NCI-H524 (cell line): ENCODE measurements at regions not wholly inside any gene's neighbourhood (a gene's known extent, or its start where the extent isn't known, plus 50 kb on each side); places are given as distances from the start of the nearest gene placed in this dataset.

Source experiments
- DNase-seq, 2 experiments: peaks; one replicate each; lab custom pipeline; 2025; lab: John Stamatoyannopoulos, UW

GRCh38 chr3:64464955-64465354 is 222.8 kb downstream of the ADAMTS9 start:
- DNase-seq: no peak

DNA sequence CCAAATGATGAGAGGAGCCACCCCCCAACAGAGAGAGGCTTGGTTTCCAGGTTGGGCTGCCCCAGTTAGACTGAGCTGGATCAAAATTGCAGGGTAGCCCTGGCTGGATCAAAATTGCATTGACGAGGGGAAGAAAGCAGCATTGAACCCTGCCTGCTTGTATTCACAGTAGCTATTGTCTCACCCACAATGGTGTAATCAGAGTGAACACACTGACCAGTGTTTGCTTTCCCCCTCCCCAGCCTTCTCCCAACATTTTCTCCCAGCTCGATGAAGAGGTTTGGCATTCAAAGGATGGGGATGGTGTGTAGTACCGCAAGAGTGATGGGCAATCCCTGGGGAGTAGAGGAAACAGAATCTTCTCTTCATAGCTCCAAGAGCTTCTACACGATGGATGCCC is 223.8 kb downstream of the ADAMTS9 start:
- no peak for DNase-seq

GRCh38 chr3:64462203-64462602 is 225.6 kb downstream of the ADAMTS9 start:
- no peak for DNase-seq

GRCh38 chr3:64460877-64461276 is 226.9 kb downstream of the ADAMTS9 start:
- no peak for DNase-seq

DNA sequence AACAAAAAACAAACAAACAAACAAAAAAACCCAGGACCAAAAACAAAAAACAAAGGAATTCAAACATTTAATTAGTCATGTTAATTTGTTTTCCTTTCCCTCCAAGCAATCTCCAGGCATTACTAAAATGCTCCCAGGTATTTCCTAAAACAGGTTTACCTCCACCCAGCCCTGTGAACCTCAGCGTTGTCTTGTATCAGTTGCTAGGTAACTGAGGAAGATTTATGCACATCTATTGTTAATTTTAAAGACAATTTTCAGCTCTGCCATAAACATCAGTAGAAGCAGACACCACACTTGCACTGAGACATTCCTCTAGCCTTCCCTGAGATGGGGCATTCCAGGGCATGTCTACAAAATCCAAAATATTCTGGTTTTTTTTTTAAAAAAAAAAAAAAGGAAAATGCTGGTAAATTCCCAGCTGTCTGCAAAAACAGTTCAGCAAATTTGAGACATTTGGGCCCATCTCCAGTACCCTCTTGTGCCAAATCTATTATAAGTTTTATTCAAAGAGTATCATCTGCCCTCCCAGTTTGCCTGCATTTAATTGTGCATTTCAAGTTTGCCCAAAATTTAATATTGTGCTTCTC is 227.6 kb downstream of the ADAMTS9 start:
- DNase-seq: no peak

DNA sequence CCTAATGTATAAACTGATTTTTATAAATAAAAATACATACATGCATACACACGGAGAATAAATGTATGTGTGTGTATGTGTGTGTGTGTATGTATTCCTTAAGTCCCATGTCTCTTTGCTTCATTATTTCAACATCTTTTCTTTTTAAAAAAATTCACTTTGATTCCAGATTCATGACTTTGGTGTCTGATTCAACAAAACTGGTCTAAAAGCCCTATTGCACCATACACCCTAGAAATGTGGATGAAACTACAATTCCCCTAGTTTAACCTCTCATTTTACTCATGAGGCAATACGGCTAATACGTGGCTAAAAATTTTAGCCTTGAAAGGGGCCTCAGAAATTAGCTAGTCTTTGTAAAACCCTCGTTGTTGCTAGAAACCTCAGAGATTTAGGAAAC is 228.1 kb downstream of the ADAMTS9 start:
- DNase-seq: no peak

DNA sequence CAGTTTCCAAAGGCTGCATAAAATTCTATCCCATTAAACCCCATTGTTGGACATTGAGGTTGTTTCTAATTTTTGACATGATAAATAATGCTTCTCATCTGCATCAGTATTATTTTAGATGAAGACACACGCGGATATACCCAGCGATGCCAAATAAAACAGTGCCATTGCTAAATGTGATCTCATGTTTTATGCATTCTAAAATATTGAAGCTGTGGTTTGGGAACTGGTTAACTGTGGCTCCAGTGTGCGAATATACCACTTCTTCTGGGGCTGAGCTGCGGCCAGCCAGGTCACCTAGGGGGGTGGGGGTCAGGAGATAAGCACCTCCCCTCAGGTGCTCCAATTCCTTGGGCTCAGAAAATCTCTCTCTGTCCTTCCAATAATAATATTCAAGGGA is 230.0 kb downstream of the ADAMTS9 start:
- DNase-seq: no peak

DNA sequence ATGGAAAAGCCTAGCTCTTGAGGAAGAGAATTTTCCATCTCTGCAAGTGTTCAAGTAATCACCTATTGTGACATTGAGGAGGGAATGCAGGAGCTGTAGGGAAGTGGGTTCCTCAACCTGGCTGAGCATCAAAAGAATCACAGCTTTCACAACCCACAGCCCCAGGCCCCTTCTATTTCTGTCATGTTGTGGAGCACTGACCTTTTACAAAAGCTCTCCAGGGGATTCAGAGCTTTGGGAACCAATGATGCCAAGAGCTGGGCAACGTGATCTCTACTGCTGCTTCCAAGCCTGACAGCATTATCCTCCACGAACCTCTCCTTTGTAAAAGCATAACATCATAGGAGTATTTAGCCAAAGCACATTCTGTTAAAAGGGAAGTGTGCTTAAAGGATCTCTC is 231.1 kb downstream of the ADAMTS9 start:
- no peak for DNase-seq

DNA sequence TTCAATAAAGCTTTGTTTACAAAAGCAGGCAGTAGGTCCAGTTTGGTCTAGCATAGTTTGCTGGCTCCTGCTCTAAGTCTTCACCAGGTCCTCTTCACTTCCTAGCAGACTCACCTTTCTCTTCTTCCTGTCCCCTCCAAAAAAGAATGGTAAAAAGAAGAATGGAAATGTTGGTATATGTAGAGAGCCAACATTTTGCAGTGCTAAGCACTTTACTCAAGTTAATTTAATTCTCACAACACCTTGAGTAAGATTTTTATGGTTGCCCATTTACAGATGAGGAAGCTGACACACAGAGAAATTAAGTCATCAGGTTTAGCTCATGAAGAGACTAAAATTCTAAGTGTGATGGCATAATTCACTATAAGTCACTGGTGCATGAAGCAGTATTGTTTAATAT is 230.1 kb upstream of the PRICKLE2 start:
- no peak for DNase-seq

GRCh38 chr3:64454768-64455167 is 229.5 kb upstream of the PRICKLE2 start:
- no peak for DNase-seq

GRCh38 chr3:64454179-64454578 is 228.9 kb upstream of the PRICKLE2 start:
- DNase-seq: no peak

DNA sequence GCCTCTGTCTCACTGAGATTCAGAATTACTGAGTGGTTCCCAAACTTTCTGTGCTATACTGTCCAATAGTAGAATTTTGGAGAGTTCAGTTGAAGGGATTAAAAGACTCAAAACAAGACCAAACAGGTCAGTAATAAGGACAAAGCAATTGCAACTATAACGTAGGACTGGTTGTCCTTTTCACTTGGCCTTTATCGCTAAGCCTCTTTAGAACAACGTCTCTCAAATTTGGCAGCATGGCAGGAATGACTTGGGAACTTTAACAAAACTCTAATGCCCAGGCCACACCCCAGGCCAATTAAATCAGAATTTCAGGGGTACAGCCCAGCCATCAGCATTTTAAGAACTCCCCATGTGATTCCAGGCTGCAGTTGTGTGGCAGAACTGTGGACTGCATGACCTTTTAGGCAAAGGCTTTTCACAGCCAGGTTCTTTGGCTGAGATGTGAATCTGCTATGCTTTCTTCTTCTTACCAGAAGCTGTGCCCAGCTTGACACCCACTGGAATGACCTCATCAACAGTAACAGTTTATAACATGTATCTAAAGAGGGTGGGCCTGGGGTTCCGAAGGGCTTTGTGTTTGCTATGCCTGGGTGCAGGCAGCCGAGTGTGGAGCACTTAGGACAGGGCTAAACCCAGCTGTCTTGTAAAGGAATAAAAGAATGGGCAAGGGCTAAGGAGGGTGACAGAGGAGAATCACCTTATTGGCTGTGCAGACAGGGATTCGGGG is 226.2 kb upstream of the PRICKLE2 start:
- DNase-seq: no peak

DNA sequence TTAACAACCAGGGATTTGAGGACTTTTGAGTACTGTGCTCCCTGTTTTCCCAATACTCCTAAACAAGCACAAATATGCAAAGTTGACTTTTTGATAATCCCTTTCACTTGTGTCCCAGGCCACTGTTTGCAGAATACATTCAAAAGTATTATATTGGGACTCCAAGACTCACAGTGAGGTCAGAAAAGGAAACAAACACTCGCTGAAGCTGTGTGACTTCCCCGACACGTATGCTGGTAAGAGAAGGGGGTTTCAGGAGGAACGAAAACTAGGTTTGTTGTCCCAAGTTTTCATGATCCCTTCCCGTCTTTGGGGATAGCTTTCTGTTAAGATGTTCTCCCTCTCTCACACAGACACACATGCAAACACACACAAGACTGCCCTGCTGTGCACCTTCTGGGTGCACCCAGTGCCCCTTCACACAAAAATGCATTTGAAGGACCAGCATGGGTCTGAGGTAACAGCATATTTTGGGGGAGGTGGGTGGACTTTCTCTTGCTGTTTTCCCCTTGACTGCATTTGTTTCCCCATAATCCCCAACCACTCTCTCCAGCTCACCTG is 225.2 kb upstream of the PRICKLE2 start:
- DNase-seq: no peak

GRCh38 chr3:64449026-64449425 is 223.8 kb upstream of the PRICKLE2 start:
- no peak for DNase-seq

DNA sequence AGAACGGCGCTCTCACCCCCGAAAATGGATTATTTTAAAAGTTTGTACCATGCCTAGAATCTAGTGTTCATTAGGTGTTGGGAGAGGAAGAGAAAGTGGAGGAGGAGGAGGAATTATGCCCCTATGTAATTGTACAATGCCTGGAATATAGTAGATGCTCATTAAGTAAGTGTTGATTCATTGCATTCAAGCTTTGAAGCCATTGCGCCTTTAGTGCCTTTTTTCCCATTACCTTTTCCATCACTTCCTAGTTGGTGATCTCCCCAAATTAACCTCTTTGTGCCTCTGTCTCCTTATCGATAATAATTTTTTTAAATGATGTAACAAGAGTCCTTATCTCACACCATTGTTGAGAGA is 220.7 kb upstream of the PRICKLE2 start:
- no peak for DNase-seq

GRCh38 chr3:64445109-64445943 is 220.1 kb upstream of the PRICKLE2 start:
- DNase-seq: peak in 1 of 2 experiments; percentile 9

DNA sequence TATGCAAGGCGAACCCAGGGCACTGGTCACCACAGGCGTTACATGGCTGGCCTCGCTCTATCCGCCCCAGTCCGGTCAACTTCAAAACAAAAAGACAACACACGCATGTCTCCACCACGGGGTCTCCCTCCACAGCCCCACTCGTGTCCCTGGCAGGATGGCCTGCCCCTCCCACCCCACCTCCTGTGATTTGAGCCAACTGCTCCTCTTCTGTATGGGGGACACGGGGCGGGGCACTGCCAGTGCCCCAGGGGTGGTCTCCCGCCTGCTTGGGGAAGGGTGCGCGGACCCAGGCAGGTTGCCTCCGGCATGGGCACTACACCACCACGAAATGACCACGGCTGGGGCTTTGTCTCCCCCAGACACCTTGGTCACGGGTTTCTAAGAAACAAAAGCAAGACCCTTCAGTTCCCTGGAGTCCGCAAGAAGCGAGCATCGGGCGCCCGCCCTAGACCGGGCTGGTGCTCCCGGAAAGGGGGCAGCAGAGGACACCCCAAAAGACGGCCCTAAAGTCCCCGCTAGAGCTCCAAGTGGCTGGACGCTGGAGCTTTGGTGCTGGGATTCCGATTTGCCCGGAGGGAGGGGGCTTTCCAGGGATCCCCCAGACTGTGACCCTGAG is 219.3 kb upstream of the PRICKLE2 start:
- DNase-seq: no peak

DNA sequence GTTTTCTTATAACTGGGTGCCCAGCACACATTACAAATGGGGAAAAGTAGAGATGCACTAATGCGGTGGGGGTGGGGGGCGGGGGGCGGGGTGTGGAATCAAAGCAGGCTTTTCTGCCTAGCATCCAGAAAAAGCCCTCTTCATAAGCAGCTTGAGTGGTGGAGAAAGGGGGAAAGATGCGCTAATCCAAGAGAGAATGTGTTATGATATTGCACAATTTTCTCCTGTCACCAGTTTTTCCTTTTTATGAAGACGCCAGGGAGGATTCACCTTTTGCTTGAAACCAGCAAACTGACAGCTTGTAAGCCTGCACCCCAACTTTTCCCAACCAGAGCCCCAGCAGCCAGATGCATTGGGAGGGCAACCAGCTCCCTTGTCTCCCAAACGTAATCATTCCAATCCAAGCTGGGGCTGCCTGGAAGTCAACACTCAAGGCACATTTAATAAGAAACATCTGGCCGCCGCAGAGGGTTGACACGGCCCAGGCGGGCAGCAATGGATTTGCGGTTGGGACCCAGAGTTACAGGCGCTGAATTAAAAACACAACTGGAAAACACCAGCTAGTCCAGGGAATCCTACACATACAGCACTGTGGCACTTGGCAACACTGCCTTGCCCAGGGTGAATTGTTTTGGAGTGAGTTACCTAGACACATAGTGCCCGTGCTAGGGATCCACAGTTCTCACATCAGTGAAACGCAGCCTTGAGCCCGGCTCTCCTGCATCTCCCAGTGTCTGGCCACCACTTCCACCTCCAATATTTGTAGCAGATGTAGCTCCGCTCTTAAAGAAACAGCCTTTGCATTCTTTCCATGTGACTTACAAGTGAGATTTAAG is 218.5 kb upstream of the PRICKLE2 start:
- DNase-seq: peak; percentile 14 to 47

DNA sequence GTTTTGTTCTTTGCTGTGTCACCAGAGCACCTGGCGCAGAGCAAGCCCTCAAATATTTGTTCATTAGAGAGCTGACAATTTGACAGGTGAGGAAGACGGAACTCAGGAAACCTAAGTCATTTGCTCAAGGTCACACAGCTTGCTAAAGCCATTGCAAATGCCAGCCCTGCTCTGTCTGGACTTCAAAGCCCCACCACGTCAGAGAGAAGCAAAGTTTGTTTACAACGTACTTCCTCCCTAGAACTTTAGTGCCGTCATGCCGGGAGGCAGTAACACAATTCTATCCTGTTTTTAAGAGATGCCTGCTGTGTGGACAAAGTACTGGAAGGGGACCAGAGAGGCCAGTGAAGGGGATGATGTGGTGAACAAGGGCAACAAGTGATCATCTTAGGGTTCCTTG is 216.6 kb upstream of the PRICKLE2 start:
- no peak for DNase-seq

- DNase-seq: peak in 1 of 2 experiments; percentile 42
These were observed 215.2 kb upstream of the PRICKLE2 start for GRCh38 chr3:64440498-64440897.

DNA sequence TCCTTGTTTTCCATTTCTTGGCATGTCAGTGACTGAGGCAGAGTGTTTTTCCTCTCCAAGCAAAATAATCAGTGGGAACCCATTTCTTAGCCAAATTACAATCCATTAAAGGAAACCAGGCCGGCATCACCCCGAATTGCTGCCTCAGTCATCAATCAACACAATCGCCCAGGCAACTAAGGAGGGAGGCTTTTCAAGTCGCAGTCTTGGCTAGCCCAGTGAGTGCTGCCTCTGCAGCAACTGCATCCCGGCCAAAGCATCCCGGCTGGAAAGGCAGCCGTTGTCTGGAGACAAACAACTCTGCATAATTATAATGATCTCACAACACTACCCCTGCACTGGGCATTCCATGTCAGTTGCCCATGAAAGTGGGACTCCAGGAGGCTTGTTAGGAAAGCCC is 213.5 kb upstream of the PRICKLE2 start:
- no peak for DNase-seq
